HCT116 (cell line): ENCODE measurements at regions not wholly inside any gene's neighbourhood (a gene's known extent, or its start where the extent isn't known, plus 50 kb on each side); places are given as distances from the start of the nearest gene placed in this dataset.

Experiments
- ATAC-seq: fragments of 200-7000 bp; cut with Tn5 transposase; 2 replicates; pipeline ENCODE4 v1.9.1; 2020; ENCODE audit warnings: mild to moderate bottlenecking, moderate library complexity
- BruUV-seq: library from RNA; stranded (reverse); fragments of 400-500 nt; replicated peaks from 2 replicates; lab custom pipeline; 2021; lab: Mats Ljungman, UMichigan
- CTCF ChIA-PET: fragments of 300-600 bp; sonication (Branson Sonifier 250); formaldehyde crosslinking; loops from one replicate; lab custom pipeline; 2021; ENCODE audit warnings: antibody characterized with exemption; lab: Charles Lee
- POLR2A ChIA-PET: fragments of 300-600, 350-600 bp; sonication (Branson Sonifier 250); formaldehyde crosslinking; loops from one replicate; lab custom pipeline; 2021; ENCODE audit warnings: antibody characterized with exemption; lab: Charles Lee
- RAD21 ChIA-PET, 2 experiments: fragments of 300-600 bp; sonication (Branson Sonifier 250); formaldehyde crosslinking; loops; one replicate each; lab custom pipeline; 2023; ENCODE audit warnings: low total read pairs in 2 of 2; ENCODE audit not compliant: uncharacterized antibody in 2 of 2, unreplicated experiment in 2 of 2, low non-redundant PET in 1 of 2; lab: Charles Lee
- DNase-seq: peaks from one replicate; pipeline ENCODE4 v3.0.0-alpha.2; 2010; ENCODE audit warnings: low read depth, low spot score
- H2AFZ ChIP-seq: fragments of 200-600 bp; shearing (Covaris generic), sonication (generic); 2 replicates; pipeline ENCODE4 v1.6.1; 2017; ENCODE audit warnings: low read depth, mixed run types, mixed read lengths, antibody characterized with exemption, low read length; ENCODE audit not compliant: poor library complexity, severe bottlenecking
- H3K27ac ChIP-seq: 2 replicates; pipeline ENCODE4 v1.5.1; 2012; ENCODE audit warnings: low read depth, low read length
- H3K27me3 ChIP-seq: fragments of 200-600 bp; sonication (generic); 2 replicates; pipeline ENCODE4 v1.6.1; 2016; ENCODE audit warnings: mixed run types, low read length, mixed read lengths; ENCODE audit not compliant: insufficient read depth
- H3K36me3 ChIP-seq, 2 experiments: fragments of 200-500 bp in 1 of 2; fragments of 200-600 bp in 1 of 2; sonication (Bioruptor generic) in 1 of 2; sonication (generic) in 1 of 2; 2 replicates each; pipeline versions ENCODE4 v1.5.1 to v1.6.1; 2014 to 2016; ENCODE audit warnings: low read length in 2 of 2, inconsistent platforms in 1 of 2, mixed read lengths in 1 of 2, mixed run types in 1 of 2; ENCODE audit not compliant: insufficient read depth in 2 of 2, control insufficient read depth in 1 of 2
- H3K4me1 ChIP-seq, 2 experiments: fragments of 200-600 bp in 1 of 2; sonication (generic) in 1 of 2; 2 replicates each; pipeline versions ENCODE4 v1.5.1 to v1.6.1; 2012 to 2017; ENCODE audit warnings: low read length in 2 of 2, inconsistent platforms in 1 of 2, mild to moderate bottlenecking in 1 of 2, mixed read lengths in 1 of 2, mixed run types in 1 of 2, moderate library complexity in 1 of 2; ENCODE audit not compliant: insufficient read depth in 2 of 2, control insufficient read depth in 1 of 2
- H3K4me2 ChIP-seq: fragments of 200-600 bp; sonication (generic); 2 replicates; pipeline ENCODE4 v1.6.1; 2017; ENCODE audit warnings: mixed run types, low read length, mixed read lengths
- H3K4me3 ChIP-seq, 2 experiments: fragments of 200-600 bp in 1 of 2; sonication (generic) in 1 of 2; replicated peaks in 1 of 2; 2 replicates each; pipeline ENCODE4 v1.5.1; 2011 to 2016; ENCODE audit warnings: low read length in 2 of 2, control low read depth in 1 of 2, low read depth in 1 of 2, mild to moderate bottlenecking in 1 of 2, mixed read lengths in 1 of 2, mixed run types in 1 of 2
- H3K79me2 ChIP-seq: fragments of 200-600 bp; sonication (generic); 2 replicates; pipeline ENCODE4 v1.6.1; 2017; ENCODE audit warnings: mild to moderate bottlenecking, mixed run types, low read length, moderate library complexity, mixed read lengths; ENCODE audit not compliant: insufficient read depth
- H3K9ac ChIP-seq: fragments of 200-600 bp; sonication (generic); 2 replicates; pipeline ENCODE4 v1.6.1; 2016; ENCODE audit warnings: low read length, mixed read lengths
- H3K9me2 ChIP-seq: fragments of 200-600 bp; sonication (generic), shearing (Covaris generic); 2 replicates; pipeline ENCODE4 v1.6.1; 2017; ENCODE audit warnings: mixed run types, mild to moderate bottlenecking, moderate library complexity; ENCODE audit not compliant: insufficient read depth
- H3K9me3 ChIP-seq, 2 experiments: fragments of 200-500 bp in 1 of 2; fragments of 200-600 bp in 1 of 2; sonication (Bioruptor generic) in 1 of 2; sonication (generic) in 1 of 2; 2 replicates each; pipeline ENCODE4 v1.6.1; 2014 to 2017; ENCODE audit warnings: low read length in 2 of 2, mixed read lengths in 2 of 2, inconsistent platforms in 1 of 2, low read depth in 1 of 2, mild to moderate bottlenecking in 1 of 2, mixed run types in 1 of 2, moderate library complexity in 1 of 2; ENCODE audit not compliant: control insufficient read depth in 1 of 2, insufficient read depth in 1 of 2
- H4K20me1 ChIP-seq: fragments of 200-600 bp; sonication (generic), shearing (Covaris generic); 2 replicates; pipeline ENCODE4 v1.6.1; 2017; ENCODE audit warnings: mixed run types, mild to moderate bottlenecking, moderate library complexity; ENCODE audit not compliant: insufficient read depth
- ATF3 ChIP-seq: IDR thresholded peaks from 2 replicates; pipeline ENCODE4 v1.6.1; 2012
- CBX3 ChIP-seq: IDR thresholded peaks from 2 replicates; pipeline ENCODE4 v1.6.1; 2012; ENCODE audit warnings: low read depth
- CEBPB ChIP-seq: IDR thresholded peaks from 2 replicates; pipeline ENCODE4 v1.6.1; 2012; ENCODE audit warnings: low read depth
- ELF1 ChIP-seq: IDR thresholded peaks from 2 replicates; pipeline ENCODE4 v1.6.1; 2012; ENCODE audit warnings: low read depth, borderline replicate concordance
- POLR2AphosphoS5 ChIP-seq: IDR thresholded peaks from 2 replicates; pipeline ENCODE4 v1.6.1; 2011; ENCODE audit warnings: mild to moderate bottlenecking, low read depth, low read length, moderate library complexity
- REST ChIP-seq: IDR thresholded peaks from 2 replicates; pipeline ENCODE4 v1.6.1; 2012; ENCODE audit warnings: low read depth
- intact Hi-C: fragments of 100-400 bp; cut with micrococcal nuclease; formaldehyde crosslinking; loops from 2 replicates; pipeline ENCODE4 v1.10.0; 2022
- TF ChIP-seq, protein P1 (sequence below), 3 experiments: fragments of 200-600 bp in 1 of 3; sonication (generic) in 1 of 3; IDR thresholded peaks in 2 of 3; conservative IDR thresholded peaks in 1 of 3; 2 replicates each; pipeline ENCODE4 v1.5.1; 2012 to 2017; ENCODE audit warnings: low read depth in 2 of 3, low read length in 2 of 3, antibody characterized with exemption in 1 of 3, borderline replicate concordance in 1 of 3, control low read depth in 1 of 3, mild to moderate bottlenecking in 1 of 3, mixed read lengths in 1 of 3, mixed run types in 1 of 3, moderate library complexity in 1 of 3; ENCODE audit not compliant: insufficient read depth in 1 of 3
- TF ChIP-seq, protein P2 (sequence below): IDR thresholded peaks from 2 replicates; pipeline ENCODE4 v1.6.1; 2012

- Histone ChIP-seq H3K9me2 (no peaks in the 10 kb centered on the region), H3K9ac (no peak overlapping the region), H2AFZ (no peak overlapping the region), H3K36me3 (no peaks in the 10 kb centered on the region), H3K79me2 (no peaks in the 10 kb centered on the region), H3K4me1 (no peaks in the 10 kb centered on the region), H3K9me3 (peaks cover 4 to 22% of the 10 kb centered on the region in 2 experiments; a peak in 2 of 4 replicates), H3K4me2 (no peak overlapping the region), H3K27me3 (no peaks in the 10 kb centered on the region), H3K27ac (no peak overlapping the region), H4K20me1 (no peaks in the 10 kb centered on the region), H3K4me3 (no peak overlapping the region)
- intact Hi-C loops, result no loop called here
- ChIA-PET RAD21 (no interaction called here), POLR2A (no interaction called here), CTCF (no interaction called here)
- DNase-seq (no peak), ATAC-seq (no peak)
- BruUV-seq, result no TSS peak
- TF ChIP-seq POLR2AphosphoS5 (no peak), ELF1 (no peak), ATF3 (no peak), CEBPB (no peak), CBX3 (no peak), REST (no peak)
- TF ChIP-seq, protein P1, sequence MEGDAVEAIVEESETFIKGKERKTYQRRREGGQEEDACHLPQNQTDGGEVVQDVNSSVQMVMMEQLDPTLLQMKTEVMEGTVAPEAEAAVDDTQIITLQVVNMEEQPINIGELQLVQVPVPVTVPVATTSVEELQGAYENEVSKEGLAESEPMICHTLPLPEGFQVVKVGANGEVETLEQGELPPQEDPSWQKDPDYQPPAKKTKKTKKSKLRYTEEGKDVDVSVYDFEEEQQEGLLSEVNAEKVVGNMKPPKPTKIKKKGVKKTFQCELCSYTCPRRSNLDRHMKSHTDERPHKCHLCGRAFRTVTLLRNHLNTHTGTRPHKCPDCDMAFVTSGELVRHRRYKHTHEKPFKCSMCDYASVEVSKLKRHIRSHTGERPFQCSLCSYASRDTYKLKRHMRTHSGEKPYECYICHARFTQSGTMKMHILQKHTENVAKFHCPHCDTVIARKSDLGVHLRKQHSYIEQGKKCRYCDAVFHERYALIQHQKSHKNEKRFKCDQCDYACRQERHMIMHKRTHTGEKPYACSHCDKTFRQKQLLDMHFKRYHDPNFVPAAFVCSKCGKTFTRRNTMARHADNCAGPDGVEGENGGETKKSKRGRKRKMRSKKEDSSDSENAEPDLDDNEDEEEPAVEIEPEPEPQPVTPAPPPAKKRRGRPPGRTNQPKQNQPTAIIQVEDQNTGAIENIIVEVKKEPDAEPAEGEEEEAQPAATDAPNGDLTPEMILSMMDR (IDR thresholded peaks at IDR 0.05 in 2 of 3, conservative IDR thresholded peaks at IDR 0.05 in 1 of 3; ENCODE audit: borderline replicate concordance in 1 of 3, insufficient read depth in 1 of 3, low read depth in 2 of 3, low read length in 2 of 3), result no peak
- TF ChIP-seq, protein P2, sequence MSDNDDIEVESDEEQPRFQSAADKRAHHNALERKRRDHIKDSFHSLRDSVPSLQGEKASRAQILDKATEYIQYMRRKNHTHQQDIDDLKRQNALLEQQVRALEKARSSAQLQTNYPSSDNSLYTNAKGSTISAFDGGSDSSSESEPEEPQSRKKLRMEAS, result no peak
Observed at GRCh38 chr11:50214376-50214775, 181.7 kb downstream of the OR4C45 start.
